HG03280 (cell line): ENCODE measurements at regions not wholly inside any gene's neighbourhood (a gene's known extent, or its start where the extent isn't known, plus 50 kb on each side); places are given as distances from the start of the nearest gene placed in this dataset.

Source experiments
- ATAC-seq: cut with Tn5 transposase; IDR thresholded peaks from one replicate; pipeline ENCODE4 v1.9.1; 2021; ENCODE audit warnings: mild to moderate bottlenecking, moderate library complexity; ENCODE audit not compliant: unreplicated experiment

DNA sequence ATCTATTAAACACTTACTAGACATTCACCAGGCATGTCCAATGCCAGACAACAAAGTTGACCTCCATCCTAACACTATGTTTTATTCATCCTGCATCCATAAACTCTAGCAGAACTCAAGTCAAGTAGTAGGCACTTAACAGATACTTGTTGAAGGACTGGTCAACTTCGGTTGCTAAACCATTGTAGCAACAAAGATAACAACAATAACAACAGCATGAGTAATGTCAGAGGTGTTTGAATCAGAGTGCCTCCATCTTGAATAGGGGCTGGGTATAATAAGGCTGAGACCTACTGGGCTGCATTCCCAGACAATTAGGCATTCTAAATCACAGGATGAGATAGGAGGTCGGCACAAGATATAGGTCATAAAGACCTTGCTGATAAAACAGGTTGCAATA lies 180.5 kb upstream of the ZNF462 start:
- ATAC-seq, result no peak

DNA sequence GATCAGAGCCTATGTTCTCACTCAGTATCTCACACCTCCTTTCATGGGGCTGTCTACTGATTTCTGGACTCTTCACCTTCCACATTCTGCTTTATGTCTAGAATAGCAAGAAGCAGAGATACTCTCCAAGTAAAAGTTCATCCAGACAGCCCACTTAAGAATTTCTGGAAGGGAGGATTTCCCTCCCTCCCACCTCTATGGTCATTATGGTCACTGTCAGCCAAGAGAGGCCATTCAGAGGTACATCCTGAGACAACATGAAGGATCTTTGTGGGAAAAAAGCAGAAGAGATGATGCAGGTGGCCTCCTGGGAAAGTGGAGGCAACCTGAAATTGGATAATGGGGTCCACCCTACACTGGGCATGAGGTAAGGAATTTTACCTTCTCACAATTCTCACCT lies 179.5 kb upstream of the ZNF462 start:
- ATAC-seq, result no peak

DNA sequence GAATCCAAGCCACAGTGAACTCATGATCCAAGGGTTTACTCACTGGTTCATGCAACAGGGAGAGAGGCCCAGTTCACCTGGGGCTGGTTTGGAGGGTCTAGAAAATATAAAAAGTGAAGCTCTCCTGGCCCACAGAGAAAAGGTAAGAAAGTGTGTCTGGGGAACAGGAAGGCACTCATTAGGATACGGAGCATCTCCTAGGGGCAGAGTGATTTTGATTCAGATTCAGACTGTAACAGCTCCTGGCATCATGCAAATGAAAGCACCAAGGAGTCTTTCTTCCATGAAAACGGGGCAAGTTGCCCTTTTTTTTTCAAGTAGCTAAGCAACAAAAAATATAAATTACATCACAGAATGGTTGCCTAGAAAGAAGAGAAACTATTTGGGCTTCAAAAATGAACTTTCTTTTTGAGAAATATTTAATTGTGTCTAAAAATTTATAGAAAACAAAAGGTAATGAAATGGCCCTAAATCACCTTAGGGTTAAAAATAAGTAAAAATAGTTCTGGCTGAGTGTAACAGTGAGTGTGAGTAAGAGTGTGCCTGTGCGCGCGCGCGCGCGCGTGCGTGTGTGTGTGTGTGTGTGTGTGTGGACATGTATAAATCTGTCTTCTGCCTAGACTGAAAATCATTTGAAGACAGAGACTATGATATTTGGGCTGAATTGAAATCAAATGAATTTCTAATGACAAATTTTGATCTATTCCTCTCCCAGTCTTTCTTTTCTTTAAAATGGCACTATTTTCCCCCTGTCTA lies 177.8 kb upstream of the ZNF462 start:
- no peak for ATAC-seq

DNA sequence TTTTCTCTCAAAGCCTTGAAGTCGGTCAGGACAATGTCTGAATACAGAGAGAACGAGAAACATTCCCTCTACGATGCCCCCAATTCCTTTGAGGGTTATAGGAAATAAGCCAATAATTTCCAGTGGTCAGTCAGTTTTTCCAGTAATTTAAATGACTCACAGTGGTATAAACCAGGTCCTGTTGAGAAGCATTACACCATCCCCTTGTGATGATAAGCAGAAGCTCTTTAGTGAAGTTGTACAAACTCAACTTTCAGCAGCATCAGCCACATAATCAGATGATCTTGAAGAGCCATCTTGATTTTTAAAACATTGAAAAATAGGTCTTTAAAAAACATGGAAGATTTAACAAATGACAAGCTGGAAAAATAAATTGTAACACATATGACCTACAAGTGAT lies 173.9 kb upstream of the ZNF462 start:
- no peak for ATAC-seq

DNA sequence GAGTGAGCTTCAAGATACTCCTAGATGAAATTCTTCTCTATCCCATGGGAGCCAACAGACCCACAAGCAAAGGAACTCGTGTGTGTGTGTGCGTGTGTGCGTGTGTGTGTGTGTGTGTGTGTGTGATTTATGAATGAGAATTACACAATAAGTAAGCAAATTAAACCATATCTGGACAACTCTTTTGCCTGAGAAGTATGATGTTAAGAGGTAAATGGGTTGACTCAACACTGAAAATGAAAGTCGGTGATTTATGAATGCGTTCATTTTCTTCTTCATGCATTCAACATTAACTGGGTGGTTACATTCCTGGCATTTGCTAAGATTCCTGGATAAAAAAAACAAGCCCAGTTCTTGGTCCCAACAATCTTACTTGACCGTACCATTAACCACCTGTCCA lies 171.3 kb upstream of the ZNF462 start:
- no peak for ATAC-seq

DNA sequence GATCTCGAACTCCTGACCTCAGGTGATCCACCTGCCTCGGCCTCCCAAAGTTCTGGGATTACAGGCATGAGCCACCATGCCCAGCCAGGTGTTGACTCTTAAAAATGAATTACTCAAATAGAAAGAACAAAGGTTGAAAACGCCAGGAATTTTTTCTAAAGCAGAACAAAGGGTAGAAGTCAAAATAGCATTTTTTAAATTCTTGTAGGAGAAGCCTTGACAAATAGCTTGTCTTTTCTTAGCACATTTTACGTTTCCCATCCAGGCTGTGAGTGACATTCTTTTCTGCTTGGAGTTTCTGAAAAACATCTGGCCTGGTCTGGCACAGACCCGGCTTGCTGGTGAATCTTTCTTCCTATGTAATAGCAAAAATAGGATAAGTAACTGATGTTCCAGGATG lies 169.4 kb upstream of the ZNF462 start:
- no peak for ATAC-seq

DNA sequence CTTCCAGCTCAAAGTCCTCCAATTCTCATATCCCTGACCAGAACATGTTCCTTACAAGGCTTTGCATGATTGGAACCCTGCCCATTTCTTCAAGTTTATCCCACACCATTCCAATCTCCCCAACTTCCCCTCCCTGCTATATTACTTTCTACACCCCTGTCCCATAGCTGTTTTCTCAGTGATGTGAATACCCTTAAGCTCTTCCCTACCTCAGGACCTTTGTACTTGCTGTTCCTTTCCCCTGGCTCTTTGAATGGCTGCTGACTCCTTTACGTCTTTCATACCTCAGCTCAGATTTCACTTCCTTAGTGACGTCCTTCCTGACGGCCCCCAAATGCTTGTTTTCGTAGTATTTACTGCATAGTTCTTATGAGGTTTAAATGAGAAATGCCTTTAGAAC lies 166.2 kb upstream of the ZNF462 start:
- no peak for ATAC-seq

DNA sequence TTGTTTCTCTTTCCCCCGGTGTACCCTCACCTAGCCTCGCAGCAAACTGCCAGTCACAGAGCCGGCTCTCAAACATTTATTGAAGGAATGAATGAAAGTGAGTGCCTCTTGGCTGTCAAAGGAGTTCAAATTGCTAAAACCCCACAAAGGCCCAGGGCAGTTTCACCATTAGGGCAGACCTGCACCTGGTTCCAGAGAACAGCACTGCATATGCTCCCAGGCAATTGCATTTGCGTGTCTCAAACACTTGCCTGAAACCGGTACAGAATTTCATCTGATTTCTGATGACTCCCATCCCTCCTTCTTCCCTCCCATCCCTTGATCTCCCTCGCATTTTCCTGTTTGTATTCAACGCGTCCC lies 165.6 kb upstream of the ZNF462 start:
- no peak for ATAC-seq

DNA sequence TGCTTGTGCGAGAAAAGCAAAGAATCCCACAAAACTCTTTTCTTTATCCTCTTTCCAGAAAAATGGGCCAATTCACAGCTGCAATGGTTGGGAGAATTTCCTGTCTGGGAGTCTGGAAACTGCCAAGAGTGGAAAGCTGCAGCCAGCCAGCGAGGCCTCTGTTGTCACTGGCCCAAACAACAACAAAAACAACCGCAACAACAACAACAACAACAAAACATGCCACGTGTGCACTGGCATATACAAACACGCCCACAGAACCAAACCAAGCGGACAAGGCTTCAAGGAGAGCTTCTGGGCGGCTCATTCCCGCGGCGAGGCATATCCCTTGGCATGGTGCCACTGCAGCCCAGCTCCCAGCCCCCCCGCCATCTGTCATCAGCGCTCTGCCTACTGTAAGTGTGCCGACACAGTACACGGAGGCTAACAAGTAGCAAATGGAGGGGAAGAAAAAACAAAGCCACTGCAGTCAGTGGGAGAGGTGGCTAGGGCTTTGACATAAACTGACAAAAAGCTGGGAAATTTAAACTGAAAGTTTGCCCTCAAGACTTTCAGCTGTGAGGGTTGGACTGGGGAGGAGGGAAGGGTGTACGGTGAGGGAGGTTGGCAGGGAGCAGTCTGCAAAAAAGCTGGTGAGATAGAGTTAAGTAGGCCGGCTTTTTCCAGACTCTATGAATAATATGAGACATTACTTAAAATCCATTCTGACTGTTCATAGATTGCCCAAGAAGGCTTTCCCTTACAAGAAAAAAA lies 165.0 kb upstream of the ZNF462 start:
- no peak for ATAC-seq

DNA sequence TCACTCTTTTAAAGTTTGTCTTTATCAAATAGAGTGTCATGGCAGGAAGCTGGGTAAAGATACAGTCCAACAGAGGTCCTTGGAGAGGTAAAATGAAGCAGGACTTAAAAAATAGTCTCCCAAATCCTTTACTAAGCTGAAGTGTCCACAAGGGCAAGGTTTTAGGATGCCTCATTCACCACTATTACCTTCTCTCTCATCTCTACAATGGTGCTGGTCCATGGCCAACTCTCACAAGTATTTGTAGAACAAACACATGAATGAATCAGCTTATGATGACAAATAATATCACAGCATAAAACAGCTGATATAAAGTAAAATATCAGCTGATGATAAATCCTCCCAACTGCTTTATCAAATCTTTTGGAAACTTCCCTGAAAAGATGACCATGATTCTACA lies 162.3 kb upstream of the ZNF462 start:
- ATAC-seq, result no peak

DNA sequence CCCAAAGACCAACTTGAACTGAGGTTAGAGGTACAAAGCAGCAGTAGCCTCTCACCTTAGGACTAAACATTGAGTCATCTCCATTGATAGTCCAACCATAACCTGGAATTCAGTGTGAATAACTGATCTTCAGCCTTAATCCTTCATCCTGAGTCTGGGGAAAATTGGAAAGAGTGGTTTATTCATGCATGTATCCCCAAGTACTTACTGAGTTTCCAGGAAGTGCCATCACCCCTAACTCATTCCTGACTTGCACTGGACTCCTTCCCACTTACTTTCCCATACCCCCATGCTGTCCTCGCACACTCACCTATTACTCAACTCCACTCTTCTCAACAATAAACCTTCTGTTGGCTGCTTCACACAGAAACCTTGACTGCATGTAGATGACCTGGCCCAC lies 161.4 kb upstream of the ZNF462 start:
- ATAC-seq, result no peak

DNA sequence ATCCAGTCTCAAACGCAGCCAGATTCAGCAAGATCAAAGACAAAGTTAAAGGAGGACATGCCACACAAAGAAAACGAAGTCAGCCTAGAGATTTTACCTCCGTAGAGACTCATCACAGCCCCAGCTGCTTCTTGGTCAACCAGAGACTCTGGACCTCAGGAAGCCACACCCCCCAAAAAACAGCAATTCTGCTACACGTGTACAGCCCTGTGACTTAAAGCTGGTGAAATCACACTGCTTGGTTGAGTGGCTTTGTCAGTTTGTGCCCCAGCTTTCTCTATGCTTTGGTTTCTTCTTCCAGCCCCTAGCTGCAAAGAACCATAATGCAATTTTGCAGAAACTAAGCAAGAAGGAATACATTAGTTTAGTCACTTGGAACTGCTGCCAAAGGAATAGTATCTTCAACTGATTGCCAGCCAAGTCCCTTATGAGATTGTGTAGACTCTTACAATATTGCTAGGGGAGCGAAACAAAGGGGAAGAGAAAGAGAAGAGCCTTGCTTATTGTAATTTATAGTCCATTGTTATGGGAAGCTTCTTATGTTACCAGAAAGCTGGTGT lies 158.8 kb upstream of the ZNF462 start:
- ATAC-seq, result no peak

DNA sequence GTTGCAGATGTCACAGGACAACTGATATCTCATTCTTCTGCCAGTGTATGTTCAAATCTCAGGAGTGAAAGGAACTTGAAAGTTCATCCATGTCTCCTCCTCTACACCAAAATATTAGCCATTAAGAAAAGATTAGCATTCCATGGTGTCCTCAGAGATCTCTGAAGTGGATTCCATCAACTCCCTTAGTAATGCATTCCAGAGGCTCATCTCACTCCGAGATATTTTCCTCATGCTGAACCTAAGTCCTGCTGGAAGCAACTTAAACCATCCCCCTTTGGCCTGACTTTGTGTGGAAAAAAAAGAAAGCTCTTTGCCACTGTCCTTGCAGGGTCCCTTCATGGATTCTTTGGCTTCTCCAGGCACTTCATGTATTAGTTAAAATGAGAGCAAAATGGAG lies 155.7 kb upstream of the ZNF462 start:
- ATAC-seq, result no peak

DNA sequence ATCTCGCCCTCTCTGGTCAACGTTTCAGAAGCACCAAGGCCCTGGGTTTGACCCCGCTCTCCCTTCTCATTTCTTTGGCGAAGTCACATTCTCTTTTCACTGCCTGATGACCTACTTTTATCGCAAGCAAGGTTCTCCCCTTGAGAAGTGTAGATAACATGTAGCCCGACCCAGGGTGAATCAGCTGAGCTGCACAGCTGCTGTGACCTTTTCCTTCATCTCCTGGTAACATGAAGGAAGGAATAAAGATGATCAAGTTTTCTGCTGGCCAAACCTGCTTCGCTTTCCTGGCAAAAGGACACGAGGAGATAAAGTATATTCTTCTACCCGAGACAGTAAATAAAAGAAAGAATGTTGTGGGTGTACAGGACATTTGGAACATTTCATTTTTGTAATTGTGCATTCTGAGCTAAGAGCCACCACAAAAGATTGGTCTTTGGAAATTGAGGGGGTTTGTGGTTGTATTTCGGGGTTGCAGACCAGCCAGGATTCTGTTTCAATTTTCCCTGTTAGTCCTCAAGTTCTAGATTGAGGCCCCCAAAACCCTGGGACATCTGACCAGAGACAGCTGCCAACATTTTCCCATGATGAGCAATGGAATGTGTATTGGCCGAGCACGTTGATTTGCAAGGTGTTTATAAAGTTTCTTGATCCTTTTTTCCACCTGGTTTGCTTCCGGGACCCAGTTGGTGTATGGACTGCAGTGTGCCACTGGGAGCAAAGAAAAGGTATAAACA lies 155.1 kb upstream of the ZNF462 start:
- no peak for ATAC-seq

DNA sequence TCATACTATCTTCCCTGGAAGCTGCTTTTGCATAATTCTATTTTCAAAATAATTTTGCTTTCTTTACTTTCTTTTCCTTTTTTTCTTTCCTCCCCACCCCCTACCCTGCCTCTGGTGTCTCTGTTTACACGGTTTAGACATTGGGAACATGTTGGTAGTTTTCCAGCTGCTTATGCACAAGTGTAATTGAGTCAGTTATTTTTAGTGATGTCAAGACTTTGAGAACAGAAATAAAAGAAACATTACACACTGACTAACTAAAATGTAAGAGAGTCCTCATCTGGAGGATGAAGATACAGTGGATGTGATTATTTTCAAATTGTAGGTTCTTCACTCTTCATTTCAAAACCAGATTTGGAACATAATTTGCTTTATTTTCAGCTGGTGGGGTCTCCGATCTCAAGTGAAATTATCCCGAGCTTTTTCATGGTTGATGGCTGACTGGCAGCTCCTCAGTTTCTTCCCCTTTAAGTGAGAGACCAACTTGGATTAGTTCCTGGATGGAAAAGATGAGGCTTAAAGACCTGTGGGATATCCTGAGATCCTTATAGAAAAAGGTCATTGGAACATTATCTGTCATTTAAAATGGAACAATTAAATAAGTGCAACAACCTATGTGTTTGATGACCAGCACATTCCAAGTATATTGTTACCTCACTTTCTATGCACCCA lies 154.4 kb upstream of the ZNF462 start:
- ATAC-seq, result no peak

DNA sequence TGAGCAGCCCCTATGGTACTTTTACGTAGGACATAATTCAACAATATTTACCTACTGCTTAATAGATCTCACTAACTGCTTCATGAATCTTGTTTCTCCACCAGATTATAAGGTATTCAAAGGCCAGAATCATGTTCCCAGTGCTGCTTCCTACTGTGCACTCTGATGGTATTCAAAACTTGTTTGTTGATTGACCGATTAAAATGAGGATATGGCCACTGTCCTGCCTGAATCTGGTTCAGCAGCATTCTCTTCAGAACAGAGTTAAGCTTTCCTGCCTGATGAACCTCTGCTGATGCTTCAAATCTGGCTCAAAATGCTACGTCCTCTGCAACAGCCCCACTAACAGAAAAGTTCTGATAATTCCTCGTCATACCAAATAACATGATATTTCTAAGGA lies 150.7 kb upstream of the ZNF462 start:
- ATAC-seq, result no peak

DNA sequence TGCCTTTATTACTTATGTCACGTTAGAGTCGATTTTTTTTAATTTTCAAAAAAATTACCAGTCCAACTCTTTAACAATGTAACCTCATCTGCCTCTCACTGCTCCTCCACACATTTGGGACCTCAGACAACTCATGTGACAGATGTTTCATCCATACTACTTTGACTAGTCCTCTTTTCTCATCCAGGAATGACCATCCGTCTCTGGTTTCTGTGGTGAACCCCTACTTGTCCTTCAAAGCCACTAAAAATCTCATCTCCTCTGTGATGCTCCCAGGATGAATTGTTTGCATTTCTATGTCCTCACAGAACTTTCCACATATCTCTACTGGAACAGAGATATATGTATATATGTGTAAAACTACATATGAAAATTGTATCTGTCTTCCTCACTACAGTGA lies 149.8 kb upstream of the ZNF462 start:
- ATAC-seq, result no peak

DNA sequence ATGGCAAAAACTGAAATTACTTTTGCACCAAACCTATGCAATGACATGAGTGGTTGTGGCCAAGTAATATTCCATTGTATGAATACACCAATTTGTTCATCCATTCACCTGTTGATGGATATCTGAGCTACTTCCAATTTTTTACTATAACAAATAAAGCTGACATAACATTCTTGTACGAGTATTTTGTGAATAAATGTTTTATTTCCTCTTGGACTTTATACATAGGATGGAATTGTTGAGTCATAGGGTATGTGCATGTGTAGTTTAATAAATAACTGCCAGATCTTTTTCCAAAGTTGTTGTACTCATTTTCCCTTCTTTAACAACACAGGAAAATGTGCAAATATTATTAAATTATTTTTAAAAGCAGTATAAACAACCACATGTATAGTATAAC lies 146.1 kb upstream of the ZNF462 start:
- no peak for ATAC-seq

DNA sequence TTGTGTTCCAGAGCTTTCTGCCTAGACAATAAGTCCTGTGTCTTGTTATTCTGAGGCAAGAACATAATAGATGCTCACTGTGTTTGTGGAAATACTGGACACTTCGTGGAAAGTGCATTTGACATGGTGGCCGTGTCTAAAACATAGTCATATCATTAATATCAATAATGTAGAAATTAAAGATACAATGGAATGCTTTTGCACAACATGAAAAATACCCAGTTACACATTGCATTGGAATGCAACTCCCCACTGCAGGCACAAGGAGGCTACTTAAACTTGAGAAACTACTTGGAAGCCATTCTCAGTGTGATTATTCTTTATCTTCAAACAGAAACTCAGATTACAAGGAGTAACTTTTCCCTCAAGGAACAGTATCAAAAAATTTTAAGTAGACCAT lies 145.3 kb upstream of the ZNF462 start:
- ATAC-seq, result no peak

DNA sequence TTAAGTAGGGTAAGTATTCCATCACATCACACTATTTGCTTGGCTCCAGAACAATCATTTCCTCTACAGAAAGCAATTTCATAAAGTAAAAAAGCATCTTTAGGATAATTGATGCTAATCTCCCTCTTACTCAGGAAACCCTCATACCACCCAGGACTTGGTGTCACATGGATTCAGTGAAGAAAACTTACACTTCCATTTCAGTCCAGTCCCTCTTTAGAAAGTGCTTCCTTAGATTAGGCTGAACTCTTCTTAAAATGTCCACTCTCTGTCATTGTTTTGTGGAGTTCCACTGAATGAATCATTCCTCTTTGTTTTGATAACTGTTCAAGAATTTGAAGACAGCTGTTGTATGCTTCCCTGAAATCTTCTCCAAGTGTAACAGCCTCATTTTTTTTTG lies 144.0 kb upstream of the ZNF462 start:
- ATAC-seq, result no peak

DNA sequence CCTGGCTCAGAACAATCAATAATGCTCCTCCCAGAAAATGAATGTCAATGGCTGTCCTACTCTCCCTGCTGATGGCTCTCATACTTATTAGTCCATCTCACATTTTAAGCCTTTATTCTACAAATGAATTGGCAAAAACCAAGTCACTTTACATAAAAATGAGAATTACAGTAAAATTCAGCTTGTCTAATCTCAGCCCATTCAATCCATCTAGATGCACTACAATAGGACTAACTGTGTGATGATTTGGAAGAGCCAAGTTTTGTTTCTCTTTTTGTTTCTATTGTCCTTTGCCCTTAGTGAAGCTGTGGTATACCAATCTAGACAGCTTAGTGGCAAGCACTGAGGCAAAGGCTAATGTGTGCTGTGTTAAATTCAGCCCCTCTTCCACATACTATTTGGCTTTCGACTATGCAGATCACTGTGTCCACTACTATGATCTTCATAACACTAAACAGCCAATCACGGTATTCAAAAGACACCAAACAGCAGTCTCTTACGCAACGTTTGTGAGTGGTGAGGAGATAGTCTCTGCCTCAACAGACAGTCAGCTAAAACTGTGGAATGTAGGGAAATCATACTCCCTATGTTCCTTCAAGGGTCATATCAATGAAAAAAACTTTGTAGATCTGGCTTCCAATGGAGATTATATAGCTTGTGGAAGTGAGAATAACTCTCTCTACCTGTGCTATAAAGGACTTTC lies 140.8 kb upstream of the ZNF462 start:
- ATAC-seq, result no peak
